Progenitor cell of endocrine pancreas (in vitro differentiated cells): ENCODE measurements at regions not wholly inside any gene's neighbourhood (a gene's known extent, or its start where the extent isn't known, plus 50 kb on each side); places are given as distances from the start of the nearest gene placed in this dataset.

Source experiments
- DNase-seq: peaks from one replicate; pipeline ENCODE4 v3.0.0; 2021; ENCODE audit warnings: low spot score; ENCODE audit not compliant: unreplicated experiment
- H3K27ac Mint-ChIP-seq: 2 replicates; pipeline ENCODE4 v1.8.0; 2021; ENCODE audit warnings: mild to moderate bottlenecking, moderate library complexity, mixed read lengths
- H3K27me3 Mint-ChIP-seq: 2 replicates; pipeline ENCODE4 v1.8.0; 2021; ENCODE audit warnings: mixed read lengths
- H3K36me3 Mint-ChIP-seq: 2 replicates; pipeline ENCODE4 v1.8.0; 2022; ENCODE audit warnings: mixed read lengths; ENCODE audit not compliant: insufficient read depth
- H3K4me1 Mint-ChIP-seq: 2 replicates; pipeline ENCODE4 v1.8.0; 2021; ENCODE audit warnings: low read depth, mixed read lengths
- H3K4me3 Mint-ChIP-seq: 2 replicates; pipeline ENCODE4 v1.8.0; 2021; ENCODE audit warnings: low read depth, mild to moderate bottlenecking, moderate library complexity, mixed read lengths
- H3K9me3 Mint-ChIP-seq: 2 replicates; pipeline ENCODE4 v1.8.0; 2021; ENCODE audit warnings: low read depth, mixed read lengths
- CTCF ChIP-seq: fragments of 200-600 bp; sonication (generic); IDR thresholded peaks from one replicate; pipeline ENCODE4 v1.5.0; 2021; ENCODE audit warnings: antibody characterized with exemption, mild to moderate bottlenecking; ENCODE audit not compliant: unreplicated experiment

GRCh38 chr1:17925290-17926237, 170.4 kb downstream of the ACTL8 start:
- peaks cover 67% of the 10 kb centered on the region for H3K27me3 Mint-ChIP-seq
- no peak overlapping the region for H3K4me3 Mint-ChIP-seq
- H3K4me1 Mint-ChIP-seq: no peaks in the 10 kb centered on the region
- no peak for DNase-seq
- no peaks in the 10 kb centered on the region for H3K36me3 Mint-ChIP-seq
- H3K27ac Mint-ChIP-seq: no peak overlapping the region
- no peak for TF ChIP-seq CTCF
- no peaks in the 10 kb centered on the region for H3K9me3 Mint-ChIP-seq

DNA sequence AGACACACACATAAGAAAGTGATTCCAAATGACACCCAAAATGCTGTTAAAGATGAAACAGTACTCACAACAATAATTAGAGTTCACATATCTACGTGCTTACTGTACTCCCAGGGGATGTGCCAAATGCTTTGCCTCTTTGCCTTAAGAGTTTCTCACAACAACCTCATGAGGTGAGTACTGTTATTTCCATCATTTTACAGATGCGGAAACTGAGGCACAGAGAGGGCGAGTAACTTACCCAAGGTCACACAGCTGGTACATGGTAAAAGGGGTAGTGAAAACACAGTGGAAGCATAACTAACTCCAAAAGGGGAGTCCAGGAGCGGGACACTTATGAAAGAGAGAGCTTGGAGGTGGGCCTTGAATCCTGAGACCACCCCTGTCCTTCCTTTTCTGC, 171.8 kb downstream of the ACTL8 start:
- H3K4me3 Mint-ChIP-seq: no peak overlapping the region
- H3K27me3 Mint-ChIP-seq: peaks cover 67% of the 10 kb centered on the region
- DNase-seq: no peak

GRCh38 chr1:17927952-17928351, 172.8 kb downstream of the ACTL8 start:
- no peaks in the 10 kb centered on the region for H3K36me3 Mint-ChIP-seq
- no peak for DNase-seq
- no peak overlapping the region for H3K4me3 Mint-ChIP-seq
- no peak overlapping the region for H3K27ac Mint-ChIP-seq
- peaks cover 62% of the 10 kb centered on the region for H3K27me3 Mint-ChIP-seq
- TF ChIP-seq CTCF: no peak
- H3K9me3 Mint-ChIP-seq: no peaks in the 10 kb centered on the region
- no peaks in the 10 kb centered on the region for H3K4me1 Mint-ChIP-seq

More for the DNA sequence above, 171.8 kb downstream of the ACTL8 start:
- no peak for TF ChIP-seq CTCF
- no peaks in the 10 kb centered on the region for H3K4me1 Mint-ChIP-seq
- no peaks in the 10 kb centered on the region for H3K36me3 Mint-ChIP-seq
- no peaks in the 10 kb centered on the region for H3K9me3 Mint-ChIP-seq
- H3K27ac Mint-ChIP-seq: no peak overlapping the region

DNA sequence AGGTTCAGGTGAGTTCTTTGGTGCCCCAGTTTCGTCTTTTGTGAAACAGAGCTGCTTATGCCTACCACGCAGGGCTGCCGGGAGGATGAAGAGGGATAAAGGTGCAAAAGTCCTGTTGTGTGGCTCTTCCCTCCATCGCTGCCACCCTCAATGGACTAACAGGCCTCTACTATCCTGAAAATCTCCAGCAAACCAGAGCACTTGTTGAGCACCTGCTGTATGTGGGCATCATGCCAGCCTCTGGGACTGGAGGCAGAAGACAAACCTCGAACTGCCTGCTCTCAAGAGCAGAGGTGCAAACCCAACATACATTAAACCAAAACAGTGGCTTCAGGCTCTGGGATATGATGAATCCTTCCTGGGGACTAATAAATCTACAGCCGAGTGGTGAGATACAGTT, 174.1 kb downstream of the ACTL8 start:
- no peak overlapping the region for H3K4me3 Mint-ChIP-seq
- H3K27ac Mint-ChIP-seq: no peak overlapping the region
- H3K36me3 Mint-ChIP-seq: no peaks in the 10 kb centered on the region

DNA sequence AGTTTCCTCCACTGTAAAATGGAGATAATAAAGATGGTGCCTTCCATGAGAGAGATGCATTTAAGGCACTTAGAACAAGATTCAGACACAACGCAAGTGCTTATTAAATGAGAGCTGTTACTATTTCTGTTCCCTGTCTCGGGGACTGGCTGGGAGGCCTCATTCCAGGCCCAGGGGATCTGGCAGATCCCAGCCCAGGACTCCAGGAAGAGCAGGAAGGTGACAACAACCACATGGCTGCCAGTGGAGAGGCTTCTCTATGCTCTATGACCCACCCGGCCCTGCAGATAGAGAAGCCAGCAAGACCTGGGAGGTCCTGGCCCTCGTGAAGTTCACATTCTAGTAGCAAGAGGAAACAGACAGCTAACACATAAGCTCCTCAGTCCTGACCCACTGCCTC, 175.5 kb downstream of the ACTL8 start:
- peaks cover 45% of the 10 kb centered on the region for H3K27me3 Mint-ChIP-seq
- H3K4me3 Mint-ChIP-seq: no peak overlapping the region
- TF ChIP-seq CTCF: no peak
- no peak overlapping the region for H3K27ac Mint-ChIP-seq
- no peaks in the 10 kb centered on the region for H3K9me3 Mint-ChIP-seq
- peaks cover 6% of the 10 kb centered on the region for H3K4me1 Mint-ChIP-seq
- no peaks in the 10 kb centered on the region for H3K36me3 Mint-ChIP-seq
- no peak for DNase-seq

More for the DNA sequence above, 174.1 kb downstream of the ACTL8 start:
- H3K4me1 Mint-ChIP-seq: no peaks in the 10 kb centered on the region
- H3K27me3 Mint-ChIP-seq: peaks cover 53% of the 10 kb centered on the region
- DNase-seq: no peak
- TF ChIP-seq CTCF: no peak
- no peaks in the 10 kb centered on the region for H3K9me3 Mint-ChIP-seq
